ENCODE measurements at regions not wholly inside any gene's neighbourhood (a gene's known extent, or its start where the extent isn't known, plus 50 kb on each side); places are given as distances from the start of the nearest gene placed in this dataset.

DNA sequence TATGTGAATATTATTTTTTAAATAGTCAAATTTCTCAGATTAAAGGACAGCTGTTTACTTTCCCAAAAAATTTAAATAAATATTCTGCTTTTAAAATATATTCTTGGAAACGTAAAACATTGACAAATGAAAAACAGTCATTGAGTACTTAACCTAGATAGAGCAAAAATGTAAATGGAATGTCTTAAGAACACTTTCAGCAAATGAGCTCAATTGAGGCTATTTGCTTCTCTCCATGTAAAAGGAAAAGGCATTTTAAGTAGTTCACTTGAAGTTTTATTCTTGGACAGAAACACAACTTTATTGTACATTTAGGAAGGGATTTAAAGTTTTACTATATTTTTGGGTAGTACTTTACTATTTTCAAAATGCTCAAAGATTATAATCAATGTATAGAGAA, 983.6 kb upstream of the TYRP1 start:
- CTCF ChIA-PET, result no interaction called here
- DNase-seq (ENCODE audit: low read depth, low spot score), result no peak
- POLR2A ChIA-PET, result no interaction called here

GRCh38 chr9:11713077-11713476, 980.1 kb upstream of the TYRP1 start:
- TF ChIP-seq, protein P1, sequence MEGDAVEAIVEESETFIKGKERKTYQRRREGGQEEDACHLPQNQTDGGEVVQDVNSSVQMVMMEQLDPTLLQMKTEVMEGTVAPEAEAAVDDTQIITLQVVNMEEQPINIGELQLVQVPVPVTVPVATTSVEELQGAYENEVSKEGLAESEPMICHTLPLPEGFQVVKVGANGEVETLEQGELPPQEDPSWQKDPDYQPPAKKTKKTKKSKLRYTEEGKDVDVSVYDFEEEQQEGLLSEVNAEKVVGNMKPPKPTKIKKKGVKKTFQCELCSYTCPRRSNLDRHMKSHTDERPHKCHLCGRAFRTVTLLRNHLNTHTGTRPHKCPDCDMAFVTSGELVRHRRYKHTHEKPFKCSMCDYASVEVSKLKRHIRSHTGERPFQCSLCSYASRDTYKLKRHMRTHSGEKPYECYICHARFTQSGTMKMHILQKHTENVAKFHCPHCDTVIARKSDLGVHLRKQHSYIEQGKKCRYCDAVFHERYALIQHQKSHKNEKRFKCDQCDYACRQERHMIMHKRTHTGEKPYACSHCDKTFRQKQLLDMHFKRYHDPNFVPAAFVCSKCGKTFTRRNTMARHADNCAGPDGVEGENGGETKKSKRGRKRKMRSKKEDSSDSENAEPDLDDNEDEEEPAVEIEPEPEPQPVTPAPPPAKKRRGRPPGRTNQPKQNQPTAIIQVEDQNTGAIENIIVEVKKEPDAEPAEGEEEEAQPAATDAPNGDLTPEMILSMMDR (IDR thresholded peaks at IDR 0.05; ENCODE audit: low read depth, low read length), result no peak
- POLR2A ChIA-PET, result no interaction called here
- Histone ChIP-seq H3K27ac (ENCODE audit: low read depth, low read length) (no peak overlapping the region), H3K4me3 (ENCODE audit: low read depth, low read length) (no peak overlapping the region), H3K27me3 (ENCODE audit: control insufficient read depth, insufficient read depth, low read length) (no peaks in the 10 kb centered on the region), H3K9me3 (ENCODE audit: control insufficient read depth, insufficient read depth, low read length) (no peaks in the 10 kb centered on the region)
- CTCF ChIA-PET, result no interaction called here
- no peak for DNase-seq (ENCODE audit: low read depth, low spot score)

More for the DNA sequence above, 983.6 kb upstream of the TYRP1 start:
- Histone ChIP-seq H3K27me3 (ENCODE audit: control insufficient read depth, insufficient read depth, low read length) (no peaks in the 10 kb centered on the region), H3K27ac (ENCODE audit: low read depth, low read length) (no peak overlapping the region), H3K9me3 (ENCODE audit: control insufficient read depth, insufficient read depth, low read length) (peaks cover 7% of the 10 kb centered on the region), H3K4me3 (ENCODE audit: low read depth, low read length) (no peak overlapping the region)
- TF ChIP-seq, protein P1 (IDR thresholded peaks at IDR 0.05; ENCODE audit: low read depth, low read length), result no peak

GRCh38 chr9:11722957-11723356, 970.2 kb upstream of the TYRP1 start:
- H3K4me3 ChIP-seq (ENCODE audit: low read depth, low read length), result no peak overlapping the region
- no peak overlapping the region for H3K27ac ChIP-seq (ENCODE audit: low read depth, low read length)
- no peaks in the 10 kb centered on the region for H3K27me3 ChIP-seq (ENCODE audit: control insufficient read depth, insufficient read depth, low read length)
- ChIA-PET CTCF (no interaction called here), POLR2A (no interaction called here)
- no peaks in the 10 kb centered on the region for H3K9me3 ChIP-seq (ENCODE audit: control insufficient read depth, insufficient read depth, low read length)
- TF ChIP-seq, protein P1 (IDR thresholded peaks at IDR 0.05; ENCODE audit: low read depth, low read length), result no peak
- DNase-seq (ENCODE audit: low read depth, low spot score), result no peak

GRCh38 chr9:11726659-11727058, 966.5 kb upstream of the TYRP1 start:
- TF ChIP-seq, protein P1 (IDR thresholded peaks at IDR 0.05; ENCODE audit: low read depth, low read length), result no peak
- no peak for DNase-seq (ENCODE audit: low read depth, low spot score)
- H3K27me3 ChIP-seq (ENCODE audit: control insufficient read depth, insufficient read depth, low read length), result no peaks in the 10 kb centered on the region
- no peak overlapping the region for H3K4me3 ChIP-seq (ENCODE audit: low read depth, low read length)
- H3K27ac ChIP-seq (ENCODE audit: low read depth, low read length), result no peak overlapping the region
- POLR2A ChIA-PET, result no interaction called here
- CTCF ChIA-PET, result no interaction called here
- no peaks in the 10 kb centered on the region for H3K9me3 ChIP-seq (ENCODE audit: control insufficient read depth, insufficient read depth, low read length)

DNA sequence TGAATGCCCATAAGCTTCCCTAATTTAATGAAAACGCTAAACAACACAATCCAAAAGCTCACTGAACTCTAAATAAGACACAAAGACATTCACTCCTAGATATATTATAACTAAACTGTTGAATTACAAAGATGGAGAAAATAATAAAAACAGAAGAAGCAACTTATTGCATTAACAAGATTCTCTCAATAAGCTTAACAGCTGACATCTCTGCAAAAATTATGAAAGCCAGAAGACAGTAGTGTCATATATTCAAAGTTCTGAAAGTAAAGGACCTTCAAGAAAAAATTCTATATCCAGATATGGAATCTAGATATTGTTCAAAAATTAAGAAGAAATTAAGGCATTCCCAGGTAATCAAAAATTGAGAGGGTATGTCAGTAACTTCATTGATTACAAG, 957.8 kb upstream of the TYRP1 start:
- H3K9me3 ChIP-seq (ENCODE audit: control insufficient read depth, insufficient read depth, low read length), result peaks cover 5% of the 10 kb centered on the region
- H3K27me3 ChIP-seq (ENCODE audit: control insufficient read depth, insufficient read depth, low read length), result no peaks in the 10 kb centered on the region
- H3K27ac ChIP-seq (ENCODE audit: low read depth, low read length), result no peak overlapping the region
- TF ChIP-seq, protein P1 (IDR thresholded peaks at IDR 0.05; ENCODE audit: low read depth, low read length), result no peak
- POLR2A ChIA-PET, result no interaction called here
- DNase-seq (ENCODE audit: low read depth, low spot score), result no peak
- CTCF ChIA-PET, result no interaction called here
- H3K4me3 ChIP-seq (ENCODE audit: low read depth, low read length), result no peak overlapping the region
